Aorta (tissue), 5 donors: ENCODE measurements at regions not wholly inside any gene's neighbourhood (a gene's known extent, or its start where the extent isn't known, plus 50 kb on each side); places are given as distances from the start of the nearest gene placed in this dataset.

Experiments
- ATAC-seq: fragments of 200-7000 bp; cut with Tn5 transposase; one replicate; pipeline ENCODE4 v1.9.1; 2022; ENCODE audit warnings: moderate library complexity; ENCODE audit not compliant: low FRiP score
- DNase-seq, 2 donors: peaks; one replicate each; pipeline ENCODE4 v3.0.0-alpha.2; 2020
- H3K27ac ChIP-seq, 2 donors: one replicate each; pipeline ENCODE4 v1.5.1; 2013; ENCODE audit warnings: low read length in 2 of 2, mild to moderate bottlenecking in 2 of 2, moderate library complexity in 2 of 2, control low read depth in 1 of 2, inconsistent platforms in 1 of 2, low read depth in 1 of 2
- H3K27me3 ChIP-seq, 2 donors: one replicate each; pipeline ENCODE4 v1.6.1; 2013; ENCODE audit warnings: control low read depth in 1 of 2, low read length in 1 of 2, mild to moderate bottlenecking in 1 of 2, moderate library complexity in 1 of 2; ENCODE audit not compliant: insufficient read depth in 2 of 2, control insufficient read depth in 1 of 2
- H3K36me3 ChIP-seq, 2 donors: one replicate each; pipeline ENCODE4 v1.6.1; 2013; ENCODE audit warnings: control low read depth in 1 of 2, low read length in 1 of 2, mild to moderate bottlenecking in 1 of 2; ENCODE audit not compliant: insufficient read depth in 2 of 2, control insufficient read depth in 1 of 2
- H3K4me1 ChIP-seq, 2 donors: one replicate each; pipeline ENCODE4 v1.6.1; 2013; ENCODE audit warnings: low read length in 2 of 2, control low read depth in 1 of 2, mild to moderate bottlenecking in 1 of 2, moderate library complexity in 1 of 2; ENCODE audit not compliant: insufficient read depth in 2 of 2, control insufficient read depth in 1 of 2
- H3K4me3 ChIP-seq, 2 donors: one replicate each; pipeline ENCODE4 v1.5.1; 2013; ENCODE audit warnings: low read length in 2 of 2, control low read depth in 1 of 2, mild to moderate bottlenecking in 1 of 2
- H3K9me3 ChIP-seq: one replicate; pipeline ENCODE4 v1.6.1; 2013; ENCODE audit warnings: mild to moderate bottlenecking, low read length; ENCODE audit not compliant: control insufficient read depth
- WGBS, 2 donors: extraction: QIAGEN DNeasy Blood & Tissue Kit; methylation state at CpG; one replicate each; pipeline ENCODE4 v1.1.7; 2013; 5-methylcytosine and 5-hydroxymethylcytosine counted together
- intact Hi-C, 2 donors: fragments of 100-400 bp; cut with DNase I; formaldehyde crosslinking; loops; one replicate each; pipeline versions ENCODE4 v1.14.2 to v1.15.0; 2022
- donor health status: healthy with polysubstance abuse.
- donor health status: Bipolar disorder and iron deficiency.
- donor health status: DM: no; HTN: no; CAD: no.
- donor health status: DM: no; HTN: no; CAD: no.
- donor health status: DM: yes; HTN: yes; CAD: no.

DNA sequence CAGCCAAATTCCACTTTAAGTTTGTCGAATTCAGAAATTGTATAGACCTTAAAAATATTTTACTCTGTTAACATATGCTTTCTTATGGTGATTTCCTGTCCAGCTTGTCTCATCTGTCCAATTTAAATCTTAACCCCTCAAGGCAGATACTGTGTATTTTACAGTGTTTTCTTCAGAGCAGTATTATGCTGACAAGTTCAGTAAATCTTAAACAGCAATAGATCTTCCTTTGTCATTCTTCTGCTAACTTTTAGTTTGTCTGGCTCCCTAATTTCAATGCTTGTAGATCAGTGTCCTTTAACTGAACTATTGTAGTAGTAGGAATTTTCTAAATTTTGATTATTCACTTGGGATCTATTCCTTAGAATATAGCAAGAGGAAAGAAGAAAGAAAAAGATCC lies 52.8 kb upstream of the MEIS1 start:
- no peak overlapping the region for H3K4me3 ChIP-seq
- intact Hi-C loops, result no loop called here
- H3K27me3 ChIP-seq, result no peaks in the 10 kb centered on the region
- no peak for ATAC-seq
- no peak for DNase-seq
- no peak overlapping the region for H3K27ac ChIP-seq
- H3K4me1 ChIP-seq, result no peaks in the 10 kb centered on the region
- 63 to 76% methylated on average over 1 of the region's 1 CpG for WGBS, 2 donors
- H3K36me3 ChIP-seq, result no peaks in the 10 kb centered on the region
- H3K9me3 ChIP-seq, result no peaks in the 10 kb centered on the region

DNA sequence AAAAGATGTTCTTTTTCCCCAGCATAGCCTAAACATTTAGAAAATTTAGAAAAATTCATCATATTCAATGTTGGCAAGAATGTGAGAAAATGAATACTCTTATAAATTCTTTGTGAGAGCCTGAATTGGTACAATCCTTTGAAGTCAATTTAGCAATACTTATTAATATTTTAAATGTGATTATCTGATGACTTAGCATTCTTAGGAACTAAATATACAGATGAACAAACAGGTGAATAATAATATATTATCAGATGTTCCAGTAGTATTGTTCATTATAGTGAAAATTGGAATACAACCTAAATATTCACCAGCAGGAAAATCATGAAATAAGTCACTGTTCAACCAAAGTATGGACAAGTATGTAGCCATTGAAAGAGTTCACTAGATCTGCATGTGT lies 55.5 kb upstream of the MEIS1 start:
- no peaks in the 10 kb centered on the region for H3K36me3 ChIP-seq
- no peaks in the 10 kb centered on the region for H3K27me3 ChIP-seq
- no peak overlapping the region for H3K27ac ChIP-seq
- ATAC-seq (no peak), DNase-seq (no peak)
- no peak overlapping the region for H3K4me3 ChIP-seq
- no peaks in the 10 kb centered on the region for H3K4me1 ChIP-seq
- no peaks in the 10 kb centered on the region for H3K9me3 ChIP-seq
- intact Hi-C loops, result no loop called here

DNA sequence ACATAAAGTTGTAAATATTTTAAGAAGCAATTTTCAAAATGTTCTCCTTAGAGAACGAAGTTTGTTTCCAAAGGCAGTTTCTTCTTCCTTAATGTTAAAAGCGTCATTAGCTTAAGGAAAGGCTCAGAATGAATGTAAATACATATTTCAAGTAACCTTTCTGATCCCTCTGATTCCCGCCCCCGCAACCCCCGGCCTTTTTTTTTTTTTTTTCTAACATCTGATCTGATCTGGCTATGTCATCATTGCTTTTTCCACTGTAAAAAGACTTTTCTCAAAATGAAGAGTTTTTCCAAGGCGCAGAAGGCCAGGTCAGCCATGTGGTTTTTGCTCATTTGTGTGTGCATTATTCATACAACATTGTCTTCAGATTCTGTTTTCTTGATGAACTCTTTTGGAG lies 57.1 kb upstream of the MEIS1 start:
- ATAC-seq (no peak), DNase-seq (no peak)
- Histone ChIP-seq H3K27me3 (no peaks in the 10 kb centered on the region), H3K27ac (no peak overlapping the region), H3K4me3 (no peak overlapping the region), H3K4me1 (no peaks in the 10 kb centered on the region), H3K9me3 (no peaks in the 10 kb centered on the region), H3K36me3 (no peaks in the 10 kb centered on the region)
- intact Hi-C loops, result no loop called here
- 82% methylated on average over 6 of the region's 6 CpGs for WGBS, 2 donors

DNA sequence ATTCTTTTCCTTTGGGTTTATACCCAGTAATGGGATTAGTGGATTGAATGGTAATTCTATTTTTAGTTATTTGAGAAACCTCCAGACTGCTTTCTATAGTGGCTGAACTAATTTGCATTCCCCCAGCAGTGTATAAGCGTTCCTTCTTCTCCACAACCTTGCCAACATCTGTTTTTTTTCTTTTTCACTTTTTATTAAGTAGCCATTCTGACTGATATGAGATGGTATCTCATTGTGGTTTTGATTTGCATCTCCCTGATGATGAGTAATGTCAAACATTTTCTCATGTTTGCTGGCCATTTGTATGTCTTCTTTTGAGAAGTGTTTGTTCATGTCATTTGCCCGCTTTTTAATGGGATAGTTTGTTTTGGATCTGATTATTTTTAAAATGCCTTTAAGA lies 64.1 kb upstream of the MEIS1 start:
- H3K27ac ChIP-seq, result no peak overlapping the region
- intact Hi-C loops, result no loop called here
- no peak for DNase-seq
- no peaks in the 10 kb centered on the region for H3K4me1 ChIP-seq
- no peak for ATAC-seq
- no peaks in the 10 kb centered on the region for H3K36me3 ChIP-seq
- H3K9me3 ChIP-seq, result no peaks in the 10 kb centered on the region
- H3K27me3 ChIP-seq, result no peaks in the 10 kb centered on the region
- WGBS, 2 donors, result 89 to 93% methylated on average over 2 of the region's 2 CpGs
- no peak overlapping the region for H3K4me3 ChIP-seq

DNA sequence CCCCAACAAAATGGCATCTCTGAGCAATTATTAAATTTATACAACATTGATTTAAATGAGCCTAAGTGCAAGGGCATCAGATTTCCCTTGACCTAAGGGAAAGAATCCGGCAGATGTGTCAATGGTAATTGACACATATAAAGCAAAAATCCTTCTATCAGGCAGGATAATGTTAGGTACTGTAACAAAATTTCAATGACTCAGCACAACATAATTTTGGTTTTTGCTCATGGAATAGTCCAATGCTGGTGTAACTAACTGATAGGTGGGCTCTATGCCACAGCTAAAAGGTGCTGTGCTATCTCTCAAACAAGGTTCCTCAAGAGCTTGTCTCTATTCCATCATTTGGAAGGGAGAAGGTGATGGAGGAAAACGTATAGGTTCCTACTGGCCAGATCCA lies 68.3 kb upstream of the MEIS1 start:
- DNase-seq (no peak), ATAC-seq (no peak)
- WGBS, 2 donors, result 92 to 93% methylated on average over 2 of the region's 2 CpGs
- intact Hi-C loops, result no loop called here
- no peaks in the 10 kb centered on the region for H3K27me3 ChIP-seq
- H3K4me3 ChIP-seq, result no peak overlapping the region
- H3K4me1 ChIP-seq, result peaks cover 0 to 6% of the 10 kb centered on the region in 2 donors
- H3K9me3 ChIP-seq, result no peaks in the 10 kb centered on the region
- no peak overlapping the region for H3K27ac ChIP-seq
- H3K36me3 ChIP-seq, result no peaks in the 10 kb centered on the region

DNA sequence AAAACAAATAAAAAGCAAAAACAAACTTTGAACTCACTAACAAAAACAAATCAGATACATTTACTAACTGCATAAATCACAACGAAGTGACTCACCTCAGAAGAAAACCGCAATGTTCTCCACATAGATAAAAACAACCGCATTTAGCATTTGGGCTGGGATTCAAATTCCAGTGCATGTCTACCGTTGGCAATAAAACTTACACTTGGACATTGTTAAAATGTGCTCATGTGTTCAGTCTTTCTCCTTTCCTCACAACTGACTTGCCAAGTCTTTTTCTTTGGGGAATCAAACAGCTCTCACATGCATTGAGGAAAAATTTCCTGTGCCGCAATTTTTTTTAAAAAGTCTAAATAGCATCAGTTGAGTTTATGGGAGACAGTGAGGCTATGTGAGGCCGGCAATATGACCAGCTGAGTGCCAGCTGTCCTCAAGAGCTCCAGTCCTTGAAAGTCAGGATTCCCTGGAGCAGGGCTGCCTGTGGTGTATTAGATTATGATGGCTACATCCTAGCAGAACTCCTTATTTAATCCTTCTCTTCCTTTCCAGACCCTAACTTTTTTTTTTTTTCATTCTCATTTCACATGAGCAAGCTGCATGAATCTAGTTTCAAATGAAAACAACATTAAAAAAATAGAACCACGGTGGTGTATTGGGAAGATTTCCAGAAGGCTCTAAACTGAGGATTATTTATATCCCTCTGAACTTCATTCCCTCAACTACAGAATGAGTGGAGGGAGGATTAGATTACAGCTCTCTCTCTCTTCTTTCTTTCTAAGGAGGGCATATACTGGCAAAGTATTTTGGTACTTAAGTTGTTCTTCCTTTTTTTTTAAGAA lies 70.2 kb upstream of the MEIS1 start:
- H3K9me3 ChIP-seq, result no peaks in the 10 kb centered on the region
- DNase-seq (no peak), ATAC-seq (no peak)
- no peaks in the 10 kb centered on the region for H3K36me3 ChIP-seq
- intact Hi-C loops, result no loop called here
- 3 to 7% methylated on average over 7 of the region's 7 CpGs for WGBS, 2 donors
- H3K27ac ChIP-seq, result no peak overlapping the region
- no peak overlapping the region for H3K4me3 ChIP-seq
- H3K27me3 ChIP-seq, result no peaks in the 10 kb centered on the region
- H3K4me1 ChIP-seq, result peaks cover 0 to 6% of the 10 kb centered on the region in 2 donors

DNA sequence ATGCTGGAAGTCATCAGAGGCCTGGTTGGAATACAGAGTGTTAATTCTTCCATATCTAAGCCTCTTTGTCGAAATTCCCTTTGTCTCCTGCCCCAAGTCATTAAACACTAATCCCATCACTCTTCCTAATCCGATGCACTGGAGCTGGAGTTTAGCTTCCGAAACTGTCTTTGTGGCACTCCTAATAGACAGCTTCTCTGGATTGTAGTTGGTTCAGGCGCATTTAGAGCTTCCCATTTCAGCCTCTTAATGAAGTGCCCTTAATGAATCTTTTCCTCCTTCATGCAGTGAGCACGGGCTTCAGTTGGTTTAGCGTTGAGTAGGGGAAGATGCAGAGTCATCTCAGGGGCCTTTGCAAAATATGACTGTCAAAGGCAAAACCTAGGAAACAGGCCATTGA lies 72.2 kb upstream of the MEIS1 start:
- Histone ChIP-seq H3K4me3 (no peak overlapping the region), H3K36me3 (no peaks in the 10 kb centered on the region), H3K27ac (no peak overlapping the region), H3K9me3 (no peaks in the 10 kb centered on the region), H3K4me1 (peaks cover 0 to 6% of the 10 kb centered on the region in 2 donors), H3K27me3 (no peaks in the 10 kb centered on the region)
- 92 to 93% methylated on average over 6 of the region's 6 CpGs for WGBS, 2 donors
- DNase-seq, result no peak
- intact Hi-C loops, result no loop called here
- ATAC-seq, result no peak

DNA sequence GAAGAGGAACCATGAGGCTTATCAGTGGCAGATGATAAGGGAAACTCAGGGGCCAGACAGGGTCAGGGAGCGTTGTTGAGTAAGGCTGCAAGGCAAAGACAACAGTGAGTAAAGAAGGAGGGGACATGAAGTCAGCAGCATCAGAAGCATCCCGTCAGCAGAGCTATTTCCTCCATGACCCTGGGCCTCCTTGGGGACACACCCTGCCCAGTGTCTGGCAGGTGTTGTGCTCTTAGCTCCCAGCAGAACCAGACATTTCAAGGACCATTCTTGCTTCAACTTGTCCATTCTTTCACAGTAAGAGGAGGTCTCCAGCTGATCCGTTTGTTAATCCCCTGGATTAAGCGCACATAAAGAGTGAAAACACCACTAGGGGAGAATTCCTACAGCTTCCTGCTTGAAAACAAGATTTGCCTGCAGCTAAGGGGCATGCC lies 88.7 kb upstream of the MEIS1 start:
- 83 to 84% methylated on average over 4 of the region's 4 CpGs for WGBS, 2 donors
- intact Hi-C loops, result no loop called here
- DNase-seq, result no peak

DNA sequence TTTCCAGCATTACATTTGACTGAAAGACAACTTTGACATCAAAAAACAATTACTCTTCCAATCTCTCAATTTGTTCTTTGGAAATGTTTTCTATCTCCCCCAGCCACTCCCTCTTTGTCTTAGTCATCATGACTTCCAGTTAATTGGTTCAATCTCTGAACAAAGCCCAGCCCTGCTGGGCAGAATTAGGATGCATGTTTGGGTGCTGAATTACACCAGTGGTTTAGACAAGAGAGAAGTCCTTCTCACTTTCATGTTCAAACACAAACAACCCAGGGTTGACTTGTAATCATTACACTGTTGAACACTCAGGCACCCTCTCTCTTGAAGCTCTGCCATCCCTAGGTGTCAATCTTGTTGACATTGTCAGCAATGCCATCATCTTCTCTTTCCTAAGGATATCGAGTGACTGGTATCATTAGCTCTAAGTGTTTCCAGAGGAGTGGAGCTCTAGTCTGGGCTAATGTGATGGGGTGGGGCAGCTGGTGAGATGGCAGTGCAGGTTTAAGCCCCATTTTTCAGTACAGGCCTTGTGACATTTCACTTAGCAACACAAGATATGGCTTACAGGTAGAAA lies 90.8 kb upstream of the MEIS1 start:
- ATAC-seq (no peak), DNase-seq (no peak)

More for the DNA sequence above, 88.7 kb upstream of the MEIS1 start:
- Histone ChIP-seq H3K9me3 (peaks cover 5% of the 10 kb centered on the region), H3K27ac (no peak overlapping the region), H3K4me1 (no peaks in the 10 kb centered on the region), H3K27me3 (no peaks in the 10 kb centered on the region), H3K36me3 (no peaks in the 10 kb centered on the region), H3K4me3 (no peak overlapping the region)
- ATAC-seq, result no peak

More for the DNA sequence above, 90.8 kb upstream of the MEIS1 start:
- Histone ChIP-seq H3K9me3 (peaks cover 5% of the 10 kb centered on the region), H3K4me3 (no peak overlapping the region), H3K4me1 (no peaks in the 10 kb centered on the region), H3K27me3 (no peaks in the 10 kb centered on the region), H3K36me3 (no peaks in the 10 kb centered on the region), H3K27ac (no peak overlapping the region)
- WGBS, 2 donors, result 85 to 96% methylated on average over 1 of the region's 1 CpG
- intact Hi-C loops, result no loop called here
